ENCODE measurements at regions not wholly inside any gene's neighbourhood (a gene's known extent, or its start where the extent isn't known, plus 50 kb on each side); places are given as distances from the start of the nearest gene placed in this dataset.

DNA sequence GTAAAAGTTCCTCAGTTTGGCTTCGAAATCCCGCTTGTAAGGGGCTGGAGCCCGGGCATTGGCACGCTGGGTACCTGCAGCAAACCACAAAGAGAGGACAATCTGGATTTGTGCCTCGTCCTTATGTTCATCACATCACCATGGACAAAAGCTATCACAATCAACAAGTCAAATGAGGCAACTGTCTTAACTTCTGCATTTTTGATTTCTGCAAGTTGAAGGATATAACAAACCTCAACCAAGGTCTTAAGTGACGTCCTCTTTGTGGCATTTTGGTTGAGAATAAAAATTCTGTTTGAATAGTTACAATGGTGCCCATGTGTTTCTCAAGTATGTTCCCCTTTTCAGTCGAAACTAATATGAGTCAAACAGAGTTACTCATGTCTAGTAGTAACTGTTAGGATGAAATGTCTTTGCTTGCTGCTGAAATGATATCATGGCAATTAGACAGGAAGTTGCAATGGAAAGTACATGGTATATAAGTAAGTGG is 70.8 kb upstream of the STK17B start:
- TF ChIP-seq, protein P1, sequence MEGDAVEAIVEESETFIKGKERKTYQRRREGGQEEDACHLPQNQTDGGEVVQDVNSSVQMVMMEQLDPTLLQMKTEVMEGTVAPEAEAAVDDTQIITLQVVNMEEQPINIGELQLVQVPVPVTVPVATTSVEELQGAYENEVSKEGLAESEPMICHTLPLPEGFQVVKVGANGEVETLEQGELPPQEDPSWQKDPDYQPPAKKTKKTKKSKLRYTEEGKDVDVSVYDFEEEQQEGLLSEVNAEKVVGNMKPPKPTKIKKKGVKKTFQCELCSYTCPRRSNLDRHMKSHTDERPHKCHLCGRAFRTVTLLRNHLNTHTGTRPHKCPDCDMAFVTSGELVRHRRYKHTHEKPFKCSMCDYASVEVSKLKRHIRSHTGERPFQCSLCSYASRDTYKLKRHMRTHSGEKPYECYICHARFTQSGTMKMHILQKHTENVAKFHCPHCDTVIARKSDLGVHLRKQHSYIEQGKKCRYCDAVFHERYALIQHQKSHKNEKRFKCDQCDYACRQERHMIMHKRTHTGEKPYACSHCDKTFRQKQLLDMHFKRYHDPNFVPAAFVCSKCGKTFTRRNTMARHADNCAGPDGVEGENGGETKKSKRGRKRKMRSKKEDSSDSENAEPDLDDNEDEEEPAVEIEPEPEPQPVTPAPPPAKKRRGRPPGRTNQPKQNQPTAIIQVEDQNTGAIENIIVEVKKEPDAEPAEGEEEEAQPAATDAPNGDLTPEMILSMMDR (IDR thresholded peaks at IDR 0.05; ENCODE audit: low read depth, low read length): no peak
- no peak for DNase-seq (ENCODE audit: extremely low read depth, low read depth)

DNA sequence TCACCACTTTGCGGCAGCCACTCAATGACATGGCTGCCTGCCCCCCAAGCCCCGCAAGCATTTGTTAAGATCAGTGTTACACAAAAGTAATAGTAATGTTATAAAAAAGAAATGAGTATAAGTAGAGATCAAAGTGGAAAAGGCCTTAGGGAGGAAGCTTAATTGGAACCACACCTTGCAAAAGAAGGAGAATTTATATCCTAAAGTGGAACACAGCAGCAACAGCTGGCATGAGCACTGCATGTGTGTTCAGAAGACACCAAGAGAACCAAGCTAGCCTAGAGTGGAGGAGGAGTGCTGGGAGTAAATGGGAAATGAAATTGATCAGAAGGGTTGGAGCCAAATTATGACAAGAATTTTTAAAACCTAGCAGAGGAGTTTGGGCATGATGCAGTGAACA is 73.1 kb upstream of the STK17B start:
- TF ChIP-seq, protein P1 (IDR thresholded peaks at IDR 0.05; ENCODE audit: low read depth, low read length): no peak
- no peak for DNase-seq (ENCODE audit: extremely low read depth, low read depth)

GRCh38 chr2:196244966-196245365 is 73.6 kb upstream of the STK17B start:
- DNase-seq (ENCODE audit: extremely low read depth, low read depth): no peak
- TF ChIP-seq, protein P1 (IDR thresholded peaks at IDR 0.05; ENCODE audit: low read depth, low read length): no peak

DNA sequence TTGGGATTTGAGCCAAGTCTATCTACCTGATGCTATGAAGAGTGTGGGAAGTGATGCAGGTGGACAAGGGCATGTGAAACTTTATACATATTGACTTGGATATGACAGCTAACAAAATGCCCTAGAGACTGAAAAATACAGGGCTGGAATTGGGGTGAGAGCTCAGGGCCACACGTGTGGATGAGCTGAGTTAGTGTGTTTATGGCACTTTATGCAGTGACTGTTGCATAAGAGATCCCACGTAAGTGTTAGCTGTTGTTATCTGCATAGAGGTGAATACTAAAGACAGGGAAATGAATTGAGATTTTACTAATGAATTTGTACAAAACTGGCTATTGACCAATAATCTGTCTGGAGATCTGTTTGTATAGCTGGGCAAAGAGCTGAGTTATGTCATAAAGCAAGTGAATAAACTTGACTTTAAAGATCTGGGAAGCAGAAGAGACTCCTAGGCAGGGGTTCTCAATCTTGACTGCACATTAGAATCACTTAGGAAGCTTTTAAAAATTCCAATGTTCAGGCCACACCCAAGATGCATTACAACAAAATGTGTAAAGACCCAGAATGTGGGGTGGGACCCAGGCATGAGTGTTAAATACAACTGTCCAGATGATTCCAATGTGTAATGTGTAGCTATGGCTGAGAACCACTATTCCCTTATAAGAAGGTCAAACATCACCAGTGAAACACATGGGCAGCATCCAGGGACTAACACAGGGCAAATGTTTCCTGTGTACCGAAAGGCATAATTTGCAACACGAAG is 74.2 kb upstream of the STK17B start:
- TF ChIP-seq, protein P1 (IDR thresholded peaks at IDR 0.05; ENCODE audit: low read depth, low read length): no peak

GRCh38 chr2:196247114-196247975 is 76.0 kb upstream of the STK17B start:
- TF ChIP-seq, protein P1 (IDR thresholded peaks at IDR 0.05; ENCODE audit: low read depth, low read length): no peak
- DNase-seq (ENCODE audit: extremely low read depth, low read depth): no peak

More for the DNA sequence above, 74.2 kb upstream of the STK17B start:
- no peak for DNase-seq (ENCODE audit: extremely low read depth, low read depth)

DNA sequence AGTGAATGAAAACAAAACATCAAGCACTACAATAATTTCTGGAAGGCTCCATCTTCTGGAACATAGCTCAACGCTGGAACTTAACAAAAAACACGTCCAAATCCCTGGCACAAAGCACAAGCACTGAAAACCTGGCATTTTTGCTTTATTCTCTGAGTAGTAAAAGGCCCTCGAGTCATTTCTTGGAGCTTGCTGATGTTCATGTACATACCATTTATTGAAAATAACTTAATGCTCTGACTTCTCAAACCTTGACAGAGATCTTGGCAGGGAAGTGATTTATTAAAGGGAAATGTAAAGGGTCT is 76.5 kb upstream of the STK17B start:
- TF ChIP-seq, protein P1 (IDR thresholded peaks at IDR 0.05; ENCODE audit: low read depth, low read length): no peak
- DNase-seq (ENCODE audit: extremely low read depth, low read depth): no peak
